K562 (cell line): ENCODE measurements at regions not wholly inside any gene's neighbourhood (a gene's known extent, or its start where the extent isn't known, plus 50 kb on each side); places are given as distances from the start of the nearest gene placed in this dataset.

ENCODE experiments used
- ATF3 ChIP-seq, 2 experiments: fragments of 450-650 bp in 1 of 2; sonication (generic) in 1 of 2; formaldehyde crosslinking in 1 of 2; IDR thresholded peaks in 1 of 2; conservative IDR thresholded peaks in 1 of 2; 2 replicates each; pipeline versions ENCODE4 v1.6.1 to v1.8.1; 2016 to 2023; ENCODE audit warnings: mild to moderate bottlenecking in 2 of 2, moderate library complexity in 2 of 2, inconsistent platforms in 1 of 2, missing genetic modification reagents in 1 of 2
- CEBPG ChIP-seq, 3 experiments: fragments of 200-800 bp in 1 of 3; sonication (Bioruptor generic) in 1 of 3; sonication (generic) in 1 of 3; formaldehyde crosslinking in 1 of 3; IDR thresholded peaks in 2 of 3; conservative IDR thresholded peaks in 1 of 3; 2 replicates each; pipeline versions ENCODE4 v1.6.1 to v1.8.0; 2016 to 2022; ENCODE audit warnings: missing compliant biosample characterization in 2 of 3, missing genetic modification characterization in 2 of 3, mild to moderate bottlenecking in 1 of 3, missing genetic modification reagents in 1 of 3
- CTCF ChIP-seq, 3 experiments: IDR thresholded peaks in 2 of 3; conservative IDR thresholded peaks in 1 of 3; 2 replicates each; pipeline ENCODE4 v1.5.1; 2011 to 2012; ENCODE audit warnings: low read length in 3 of 3, mild to moderate bottlenecking in 3 of 3, control low read depth in 2 of 3, improper control_type of control experiment in 1 of 3, inconsistent platforms in 1 of 3, low read depth in 1 of 3, mixed read lengths in 1 of 3, moderate library complexity in 1 of 3; ENCODE audit not compliant: insufficient read depth in 2 of 3
- DLX4 ChIP-seq: fragments of 250-450 bp; sonication (Bioruptor Pico); IDR thresholded peaks from 2 replicates; pipeline ENCODE4 v1.6.1; 2021; ENCODE audit warnings: mild to moderate bottlenecking
- EGR1 ChIP-seq: fragments of 450-650 bp; conservative IDR thresholded peaks from 2 replicates; pipeline ENCODE4 v1.6.1; 2017; ENCODE audit warnings: mild to moderate bottlenecking
- NCOR1 ChIP-seq: fragments of 450-650 bp; IDR thresholded peaks from 2 replicates; pipeline ENCODE4 v1.6.1; 2016; ENCODE audit warnings: mild to moderate bottlenecking, moderate library complexity
- NFE2 ChIP-seq: IDR thresholded peaks from 2 replicates; pipeline ENCODE4 v1.6.1; 2014; ENCODE audit warnings: antibody characterized with exemption, low read depth
- POLR2A ChIP-seq: fragments of 450-650 bp; conservative IDR thresholded peaks from 2 replicates; pipeline ENCODE4 v1.6.1; 2016
- STAT5A ChIP-seq: IDR thresholded peaks from 2 replicates; pipeline ENCODE4 v1.6.1; 2012; ENCODE audit warnings: low read length, inconsistent platforms, borderline replicate concordance
- ZBTB49 ChIP-seq: sonication (generic); formaldehyde crosslinking; IDR thresholded peaks from 2 replicates; pipeline ENCODE4 v1.8.0; 2022; ENCODE audit warnings: missing genetic modification reagents, mild to moderate bottlenecking, borderline replicate concordance

- TF ChIP-seq ATF3 (IDR thresholded peaks at IDR 0.05): no peak
- TF ChIP-seq ATF3 (CRISPR knock-in tag; conservative IDR thresholded peaks at IDR 0.05): no peak
- TF ChIP-seq STAT5A: no peak
- no peak for TF ChIP-seq CTCF (IDR thresholded peaks at IDR 0.05 in 2 of 3, conservative IDR thresholded peaks at IDR 0.05 in 1 of 3; ENCODE audit: insufficient read depth in 2 of 3, low read depth in 1 of 3, low read length in 3 of 3)
- no peak for TF ChIP-seq NFE2
- no peak for TF ChIP-seq ZBTB49 (CRISPR knock-in tag)
- TF ChIP-seq CEBPG (CRISPR knock-in tag; IDR thresholded peaks at IDR 0.05): no peak
- TF ChIP-seq CEBPG (tag; conservative IDR thresholded peaks at IDR 0.05 in 1 of 2, IDR thresholded peaks at IDR 0.05 in 1 of 2): no peak
- TF ChIP-seq POLR2A: no peak
- no peak for TF ChIP-seq EGR1
- no peak for TF ChIP-seq NCOR1
- TF ChIP-seq DLX4 (CRISPR knock-in tag): no peak
Observed at GRCh38 chr1:30478283-30478682, 245.1 kb downstream of the MATN1 start.
